Ureter (tissue), 1 donor: ENCODE measurements at regions not wholly inside any gene's neighbourhood (a gene's known extent, or its start where the extent isn't known, plus 50 kb on each side); places are given as distances from the start of the nearest gene placed in this dataset.

ENCODE experiments used
- DNase-seq: peaks from one replicate; pipeline ENCODE4 v3.0.0-alpha.2; 2020; ENCODE audit warnings: low spot score
- donor health status: DM: yes; HTN: yes; CAD: no.

DNA sequence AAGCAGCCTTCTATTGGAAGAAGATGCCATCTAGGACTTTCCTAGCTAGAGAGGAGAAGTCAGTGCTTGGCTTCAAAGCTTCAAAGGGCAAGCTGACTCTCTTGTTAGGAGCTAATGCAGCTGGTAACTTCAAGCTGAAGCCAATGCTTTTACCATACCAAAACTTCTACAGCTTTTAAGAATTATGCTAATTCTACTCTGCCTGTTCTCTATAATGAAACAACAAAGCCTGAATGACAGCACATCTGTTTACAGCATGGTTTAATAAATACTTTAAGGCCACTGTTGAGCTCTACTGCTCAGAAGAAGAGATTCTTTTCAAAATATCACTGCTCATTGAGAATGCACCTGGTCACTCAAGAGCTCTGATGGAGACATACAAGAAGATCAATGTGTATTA, 951.9 kb upstream of the LRRN3 start:
- no peak for DNase-seq

DNA sequence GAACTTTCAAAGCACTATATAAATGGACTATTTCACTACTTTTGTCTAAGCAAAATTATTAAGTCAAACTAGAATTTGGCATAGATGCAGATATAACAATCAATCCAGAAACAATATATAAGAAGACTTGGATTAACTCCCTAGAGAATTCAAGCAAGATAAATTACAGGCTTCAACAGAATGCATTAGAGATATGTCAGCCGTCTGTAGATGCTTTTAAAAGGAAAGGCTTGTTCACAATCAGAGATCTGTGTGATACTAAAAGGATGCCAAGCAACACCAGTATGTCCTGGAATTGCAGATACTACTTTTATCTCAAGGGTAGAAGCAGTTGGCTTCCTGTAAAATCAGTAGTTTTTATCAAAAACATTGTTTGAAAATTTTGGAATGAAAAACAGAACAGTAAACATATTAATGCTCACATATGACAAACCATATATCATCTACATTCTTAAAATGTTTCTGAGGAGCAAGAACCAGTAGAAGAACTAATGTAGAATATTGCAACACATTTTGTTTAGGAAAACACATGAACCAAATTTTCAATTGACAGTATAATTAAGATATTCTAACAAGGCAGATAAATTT, 947.9 kb upstream of the LRRN3 start:
- no peak for DNase-seq

DNA sequence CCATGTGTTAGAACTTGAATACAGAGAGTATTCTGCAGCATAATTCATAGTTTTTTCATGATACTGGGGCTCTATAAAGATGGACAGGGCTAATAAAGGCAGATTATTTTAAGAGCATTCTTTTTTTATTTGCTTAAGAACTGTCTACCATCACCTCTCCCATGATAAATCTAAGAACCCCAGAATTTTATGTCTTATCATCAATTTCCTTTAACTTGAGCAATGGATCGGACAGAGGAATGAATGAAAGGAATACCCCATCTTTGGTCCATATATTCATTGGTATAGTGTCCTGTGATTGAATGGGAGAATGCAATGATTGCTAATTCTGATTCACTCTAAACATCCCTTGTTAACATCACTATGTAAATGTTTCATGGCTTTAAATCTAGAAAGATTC, 946.3 kb upstream of the LRRN3 start:
- DNase-seq, result no peak

DNA sequence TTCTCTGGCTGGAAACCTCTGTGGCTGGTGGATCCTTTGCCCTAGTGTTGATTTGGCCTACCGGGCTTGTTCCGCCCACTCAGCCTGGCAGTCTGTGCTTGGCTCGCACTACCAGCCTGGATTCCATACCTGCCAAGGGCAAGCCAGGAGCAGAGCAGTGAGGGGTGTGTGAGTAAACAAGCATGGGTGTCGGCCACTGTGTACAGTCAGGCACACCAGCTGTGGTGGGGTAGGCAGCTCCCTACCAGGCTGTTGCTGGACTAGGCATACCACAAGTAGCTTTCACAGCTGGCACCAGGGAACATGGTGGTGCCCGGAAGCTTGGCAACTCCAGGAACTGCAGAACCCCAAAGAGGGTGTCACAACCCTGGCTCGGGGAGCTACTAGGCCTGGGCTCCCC, 942.9 kb upstream of the LRRN3 start:
- no peak for DNase-seq

DNA sequence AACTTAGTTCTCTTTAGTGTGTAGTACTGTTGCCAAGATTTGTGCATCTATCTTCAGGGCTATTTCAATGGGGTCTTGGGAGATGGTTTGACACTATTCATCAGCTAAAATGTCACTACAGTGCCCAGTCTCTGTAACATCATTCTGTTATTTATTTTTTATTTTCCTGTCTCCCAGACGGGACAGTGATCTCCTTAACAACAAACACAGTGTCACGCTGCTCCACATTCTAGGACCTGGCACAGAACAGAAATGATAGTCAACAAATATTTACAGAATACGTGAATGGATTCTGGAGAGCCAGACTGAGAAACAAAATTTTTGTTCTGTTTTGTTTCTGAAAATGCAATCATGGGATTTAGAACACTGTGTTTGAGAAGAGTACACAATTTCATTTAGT, 937.7 kb upstream of the LRRN3 start:
- no peak for DNase-seq

DNA sequence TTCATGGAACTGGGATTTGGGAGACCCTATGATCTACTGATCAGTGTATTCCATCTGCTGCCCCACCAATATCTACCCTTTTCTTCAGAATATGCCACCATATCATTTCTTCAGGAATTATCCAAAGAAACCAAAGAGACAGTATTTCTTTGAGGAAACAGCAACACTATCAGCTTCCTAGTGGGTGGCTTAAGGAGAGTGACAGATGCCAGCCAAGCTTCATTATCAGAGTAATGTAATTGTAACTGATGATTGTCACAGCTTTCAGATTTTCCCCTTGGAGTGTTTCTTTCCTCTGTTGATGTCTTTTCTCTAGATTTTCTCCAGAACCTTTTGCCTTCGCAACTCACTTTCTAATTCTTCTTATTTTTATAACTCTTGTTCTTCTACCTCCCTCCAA, 934.4 kb upstream of the LRRN3 start:
- DNase-seq, result no peak

DNA sequence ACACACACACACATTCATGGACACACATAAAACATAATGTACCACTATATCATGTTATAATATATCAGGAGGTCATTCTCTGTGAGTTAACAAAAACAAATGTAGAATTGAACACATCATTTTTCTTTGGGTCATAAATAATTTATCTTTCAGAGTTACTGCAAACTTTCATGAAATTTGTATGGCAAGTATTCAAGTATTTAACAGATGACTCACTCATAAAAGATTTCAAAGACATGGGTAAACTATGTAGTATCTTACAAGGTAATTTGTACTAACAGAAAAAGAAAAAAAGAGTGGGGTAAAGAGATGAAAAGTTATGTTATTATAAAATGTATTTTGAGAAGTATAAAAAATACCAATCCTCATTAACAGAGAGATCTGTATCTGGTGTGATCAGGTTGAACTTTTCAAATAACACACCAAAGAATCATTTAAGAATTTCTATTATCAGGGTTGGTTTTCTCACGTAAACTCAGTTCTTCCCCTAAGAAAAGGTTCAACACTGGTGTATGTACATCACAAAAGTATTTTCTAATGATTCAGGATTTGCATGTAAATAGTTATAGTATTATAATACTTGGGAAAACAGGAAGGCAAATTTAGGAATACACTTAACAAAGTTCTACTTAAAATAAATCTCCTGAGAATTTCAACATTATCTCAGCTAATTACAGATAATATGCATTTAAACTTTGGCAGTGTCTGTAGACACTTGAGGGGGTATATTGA, 933.1 kb upstream of the LRRN3 start:
- DNase-seq, result no peak

DNA sequence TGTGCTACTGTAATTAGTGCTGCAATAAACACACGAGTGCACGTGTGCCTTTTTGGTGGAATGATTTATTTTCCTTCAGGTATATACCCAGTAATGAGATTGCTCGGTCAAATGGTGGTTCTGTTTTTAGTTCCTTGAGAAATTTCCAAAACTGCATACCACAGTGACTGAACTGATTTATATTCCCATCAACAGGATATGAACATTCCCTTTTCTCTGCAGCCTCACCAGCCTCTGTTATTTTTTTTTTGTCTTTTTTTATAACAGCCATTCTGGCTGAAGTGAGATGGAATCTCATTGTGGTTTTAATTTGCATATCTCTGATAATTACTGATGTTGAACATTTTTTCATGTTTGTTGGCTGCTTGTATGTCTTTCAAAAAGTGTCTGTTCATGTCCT, 922.9 kb upstream of the LRRN3 start:
- no peak for DNase-seq

DNA sequence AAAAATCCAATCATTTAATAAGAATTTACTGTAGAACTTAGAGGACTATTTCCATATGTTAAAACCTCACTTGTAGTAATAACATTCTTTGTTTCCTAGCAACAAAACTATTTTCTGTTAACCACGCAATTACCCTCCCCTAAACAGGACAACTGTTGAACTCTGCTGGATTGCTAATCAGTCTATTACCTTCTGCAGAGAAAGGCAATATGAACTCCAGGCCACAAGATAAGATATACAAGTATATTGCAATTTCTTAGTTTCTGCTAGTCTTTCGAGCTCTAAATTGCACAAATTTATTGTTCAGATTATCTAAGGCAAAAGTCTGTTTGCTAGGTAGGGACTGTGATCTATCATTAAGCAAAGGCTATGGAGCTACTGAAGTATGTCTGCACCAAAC, 920.1 kb upstream of the LRRN3 start:
- DNase-seq, result no peak

DNA sequence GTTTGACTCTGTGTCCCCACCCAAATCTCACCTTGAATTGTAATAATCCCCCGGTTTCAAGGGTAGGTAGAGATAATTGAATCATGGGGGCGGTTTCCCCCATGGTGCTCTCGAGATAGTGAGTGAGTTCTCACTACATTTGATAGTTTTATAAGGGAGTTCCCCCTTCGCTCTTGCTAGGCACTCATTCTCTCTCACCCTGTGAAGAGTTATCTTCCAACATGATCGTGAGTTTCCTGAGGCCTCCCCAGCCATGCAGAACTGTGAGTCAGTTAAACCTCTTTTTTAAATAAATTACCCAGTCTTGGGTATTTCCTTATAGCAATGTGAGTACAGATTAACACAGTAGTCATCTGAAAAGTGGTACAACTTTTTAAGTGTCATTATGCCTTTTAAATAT, 913.5 kb upstream of the LRRN3 start:
- no peak for DNase-seq

DNA sequence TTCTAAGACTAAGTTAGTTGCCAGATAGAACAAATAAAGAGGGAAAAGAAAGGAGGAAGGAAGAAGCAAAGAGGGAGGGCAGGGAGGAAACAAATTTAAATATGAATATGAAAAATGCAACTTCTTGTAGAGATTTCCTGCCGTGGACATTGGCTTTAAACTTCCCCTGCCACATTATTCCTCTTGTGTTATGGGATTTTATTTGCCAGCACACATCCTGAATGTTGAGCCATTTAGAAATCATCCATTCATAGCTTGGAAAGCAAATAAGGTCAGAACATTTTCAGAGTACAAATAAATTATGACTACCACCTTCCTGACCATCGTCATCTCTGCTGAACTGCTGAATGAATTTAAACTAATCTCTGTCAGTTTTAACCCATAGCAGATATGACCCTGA, 911.9 kb upstream of the LRRN3 start:
- DNase-seq, result no peak

DNA sequence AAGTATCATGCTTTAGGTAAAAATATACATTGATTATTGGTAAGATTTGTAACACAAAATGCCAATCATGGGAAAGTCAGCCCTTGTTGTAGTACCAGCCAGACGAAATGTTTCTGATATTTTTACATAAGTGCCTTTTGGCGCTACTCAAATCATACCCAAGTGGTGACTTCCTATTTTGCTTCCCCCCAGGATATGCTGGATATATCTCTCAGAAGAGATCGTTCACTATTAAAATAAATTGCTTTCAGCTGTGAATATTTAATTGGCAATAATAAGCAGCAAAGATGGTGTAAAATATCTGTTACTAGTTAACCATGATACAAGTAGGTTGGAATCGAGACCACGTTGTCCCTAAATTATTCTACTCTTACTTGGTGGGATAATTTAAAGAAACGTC, 909.2 kb upstream of the LRRN3 start:
- no peak for DNase-seq

DNA sequence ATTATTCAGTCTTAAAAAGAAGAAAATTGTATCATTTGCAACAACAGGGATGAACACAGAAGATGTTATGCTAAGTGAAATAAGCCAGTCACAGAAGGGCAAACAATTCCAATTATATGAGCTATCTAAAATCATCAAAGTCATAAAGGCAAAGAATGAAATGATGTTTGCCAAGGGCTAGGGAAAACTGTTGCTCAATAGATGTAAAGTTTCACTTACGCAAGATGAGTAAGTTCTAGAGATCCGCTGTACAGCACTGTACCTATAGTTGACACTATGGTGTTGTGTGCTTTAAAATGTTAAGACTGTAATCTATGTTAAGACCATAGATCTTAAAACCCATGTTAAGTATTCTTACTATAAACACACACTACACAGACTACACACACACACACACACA, 904.6 kb upstream of the LRRN3 start:
- DNase-seq, result no peak

DNA sequence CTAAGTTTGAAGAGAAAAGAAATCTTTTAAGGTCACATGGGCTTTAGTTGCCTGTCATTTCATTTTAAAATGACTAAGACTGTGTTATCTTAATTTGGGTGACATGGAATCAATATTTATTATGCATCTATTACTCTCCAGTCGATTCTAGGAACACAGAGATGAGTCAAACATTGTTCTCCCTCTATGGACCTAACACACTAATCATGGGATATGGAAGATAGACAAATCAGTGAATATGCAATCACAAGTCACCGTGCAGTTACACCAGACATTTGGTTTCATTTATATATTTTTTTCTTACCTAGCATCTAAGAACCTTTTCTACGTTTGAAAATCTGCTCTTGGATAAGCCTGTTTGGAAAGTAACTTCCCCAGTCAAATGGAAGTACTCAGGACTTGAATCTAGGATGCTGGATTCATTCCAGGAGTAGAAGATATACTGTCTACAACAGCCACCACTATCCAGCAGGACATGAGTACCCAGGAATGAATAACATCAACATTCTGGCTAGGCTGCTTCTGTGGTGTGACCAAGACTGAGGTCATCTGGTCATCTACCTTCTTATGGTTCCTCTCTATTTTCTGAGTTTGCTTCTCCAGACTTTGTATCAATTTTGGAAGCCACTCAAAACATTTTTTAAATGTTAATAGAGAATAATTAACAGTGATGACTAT, 902.9 kb upstream of the LRRN3 start:
- DNase-seq, result no peak

DNA sequence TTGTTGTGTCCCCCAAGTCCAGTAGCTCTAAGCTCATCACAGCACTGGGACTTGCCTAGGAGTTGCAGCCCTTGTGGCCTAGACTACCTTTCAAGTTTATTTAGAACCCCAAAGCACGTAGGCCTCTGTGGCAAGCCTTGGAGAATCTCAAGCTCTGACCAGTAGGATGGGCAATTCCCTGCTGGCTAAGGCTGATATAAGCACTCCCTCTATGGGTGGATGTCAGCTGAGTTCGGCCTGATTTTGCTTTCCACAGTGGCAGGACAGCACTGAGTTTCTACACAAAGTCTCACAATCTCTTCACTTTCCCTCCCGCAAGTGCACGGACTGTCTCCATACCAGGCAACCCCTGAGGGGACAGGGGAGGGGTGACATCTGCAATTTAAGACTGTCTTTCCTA, 886.4 kb upstream of the LRRN3 start:
- DNase-seq, result no peak

DNA sequence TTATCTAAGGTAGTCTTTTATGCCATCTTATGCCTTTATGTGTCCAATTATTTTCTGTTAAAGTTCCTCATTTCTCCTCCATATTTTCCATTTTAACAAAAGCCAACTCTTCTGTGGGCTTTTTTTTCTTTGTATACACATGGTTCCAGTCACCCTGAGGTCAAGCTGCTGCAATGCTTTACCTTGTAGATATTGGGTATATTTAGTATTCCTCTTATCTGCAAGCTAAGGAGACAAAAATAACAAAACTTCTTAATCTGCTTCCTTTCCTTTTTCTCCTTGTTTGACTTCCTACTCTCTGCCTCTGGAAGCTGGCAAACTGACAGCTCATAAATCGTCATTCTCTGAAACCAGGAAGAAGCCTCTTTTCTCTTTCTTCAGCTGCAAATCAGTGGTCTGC, 885.0 kb upstream of the LRRN3 start:
- DNase-seq, result no peak

DNA sequence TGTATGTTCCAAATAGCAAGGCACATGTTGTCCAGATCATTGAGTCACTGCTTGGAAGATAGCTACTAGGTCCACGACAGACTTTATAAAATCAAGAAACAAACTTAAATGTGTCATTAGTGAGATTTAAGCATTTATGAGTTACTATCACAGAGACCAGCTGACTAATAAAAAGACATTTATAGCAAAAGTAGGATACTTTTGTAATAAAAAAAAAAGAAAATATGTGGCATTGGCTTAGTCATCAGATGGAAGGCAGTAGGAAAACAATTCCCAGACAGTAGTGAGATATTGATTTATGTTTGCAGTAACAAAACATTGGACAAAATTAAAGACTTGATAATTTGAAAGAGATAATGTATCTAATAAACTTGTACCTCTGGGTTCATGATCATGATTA, 881.0 kb upstream of the LRRN3 start:
- no peak for DNase-seq

DNA sequence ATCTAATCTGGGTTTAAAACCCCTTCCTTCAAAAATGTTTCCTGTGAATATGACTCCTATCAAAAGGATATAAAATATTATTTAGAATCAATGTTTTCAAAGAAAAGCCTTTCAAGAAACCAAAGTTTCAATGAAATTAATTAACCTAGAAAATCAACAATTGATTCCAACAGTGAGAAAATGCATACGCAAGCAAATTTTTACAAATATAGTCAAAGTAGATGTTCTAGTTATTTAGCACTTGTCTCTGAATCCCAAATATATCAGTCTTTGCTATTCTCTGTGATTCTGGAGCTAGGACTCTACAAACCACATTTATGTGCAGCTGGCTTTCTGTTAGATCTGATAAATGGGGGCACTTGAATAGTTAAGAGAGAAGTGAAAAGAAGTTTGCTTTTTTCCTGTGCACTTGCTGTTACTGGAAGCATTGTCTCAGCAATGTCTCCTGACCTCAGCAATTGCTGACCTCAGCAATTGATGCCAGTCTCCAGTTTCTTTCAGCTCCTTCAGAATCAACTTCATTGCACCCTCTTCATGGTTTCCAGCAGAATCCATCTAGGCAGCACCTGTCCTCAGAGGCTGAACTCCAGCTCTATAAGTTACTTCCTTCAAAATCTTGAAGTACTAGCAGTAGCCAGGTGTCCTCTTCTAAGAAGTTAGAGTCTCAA, 879.9 kb upstream of the LRRN3 start:
- DNase-seq, result no peak

DNA sequence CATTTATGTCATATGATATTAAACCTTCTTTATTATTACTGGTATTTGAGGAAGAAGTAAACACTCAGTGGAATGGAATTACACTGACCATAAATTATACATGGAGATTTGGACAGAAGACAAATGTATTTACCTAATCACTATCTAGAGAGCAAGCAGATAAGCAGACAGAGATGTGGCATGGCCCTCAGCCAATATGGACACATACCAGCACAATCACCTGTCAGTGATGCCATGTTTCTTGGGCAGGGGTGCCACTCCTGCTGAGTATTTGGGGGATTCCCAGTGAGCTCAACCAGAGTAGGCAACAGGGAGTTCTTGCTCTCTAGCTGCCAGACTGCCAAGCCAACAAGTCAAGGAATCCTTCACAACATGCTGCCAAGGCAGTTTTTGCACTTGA, 866.3 kb upstream of the LRRN3 start:
- DNase-seq, result no peak

DNA sequence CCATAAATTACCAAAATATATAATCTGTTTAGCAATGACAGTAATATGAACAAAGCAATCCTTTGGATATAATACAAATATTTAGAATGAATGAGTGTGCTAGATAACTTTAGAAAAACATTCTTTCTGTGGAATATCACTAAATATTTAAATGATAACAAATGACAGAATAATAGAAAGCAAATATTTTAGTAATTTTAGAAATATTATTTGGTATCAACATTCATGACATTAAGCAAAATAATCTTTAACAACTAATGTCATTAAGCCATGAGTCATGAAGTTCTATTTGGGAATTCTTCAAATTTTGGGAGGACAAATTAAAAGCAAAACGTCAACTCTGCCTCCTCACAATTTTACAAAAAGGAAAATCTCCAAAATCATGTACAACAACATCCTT, 844.8 kb upstream of the LRRN3 start:
- no peak for DNase-seq

DNA sequence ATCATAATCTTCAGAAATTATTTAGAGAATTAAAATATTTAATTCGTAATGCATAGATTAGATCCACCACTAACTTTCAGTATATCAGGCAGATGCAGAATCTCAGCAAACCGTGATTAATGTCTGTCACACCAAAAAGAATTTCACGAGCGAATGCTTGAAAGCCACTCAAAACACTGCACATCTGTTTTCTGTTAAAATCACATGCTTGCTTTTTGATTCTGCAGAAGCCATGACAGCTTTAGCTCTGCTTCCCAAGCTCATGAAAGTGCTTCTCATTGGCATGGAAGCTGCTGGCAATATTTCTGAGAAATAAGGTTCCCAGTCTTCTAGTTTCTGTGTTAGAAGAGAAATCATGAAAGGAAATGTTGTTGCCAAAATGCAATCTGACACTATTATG, 837.8 kb upstream of the LRRN3 start:
- no peak for DNase-seq

DNA sequence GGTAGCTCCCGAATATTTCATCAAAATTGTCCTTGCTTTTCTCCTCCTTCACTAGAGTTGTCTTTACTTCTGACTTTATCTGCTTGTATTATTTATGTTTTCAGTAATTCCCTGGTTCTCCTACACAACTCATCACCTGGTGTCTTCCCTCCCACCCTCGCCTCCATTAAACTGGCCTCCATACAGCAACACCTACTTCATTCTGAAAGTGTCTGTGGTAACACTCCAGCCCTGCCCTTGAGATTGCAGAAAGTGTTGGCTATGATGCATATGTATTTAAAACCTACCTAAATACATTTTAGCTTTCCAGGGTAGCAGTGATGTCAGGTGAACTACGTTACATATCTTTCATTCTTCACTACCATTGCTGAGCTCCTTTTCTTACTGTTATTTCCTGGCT, 833.3 kb upstream of the LRRN3 start:
- DNase-seq, result no peak

DNA sequence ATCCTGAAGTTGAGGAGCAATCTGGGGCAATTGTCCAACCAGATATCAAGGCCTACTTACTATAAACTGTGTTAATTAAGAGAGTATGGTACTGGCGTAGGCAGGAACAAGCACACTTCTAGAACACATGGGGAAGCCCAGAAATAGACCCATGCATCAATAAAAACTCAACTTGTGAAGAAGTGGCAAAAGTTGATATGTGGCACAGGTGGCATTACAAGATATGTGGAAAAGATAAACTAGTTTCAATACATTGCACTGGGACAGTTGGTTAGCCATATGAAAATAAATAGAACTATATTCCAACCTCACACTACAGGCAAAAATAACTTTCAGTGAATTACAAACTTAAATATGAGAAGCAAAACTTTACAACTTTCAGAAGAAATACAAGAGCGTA, 828.7 kb upstream of the LRRN3 start:
- no peak for DNase-seq
